WTC11 (cell line): ENCODE measurements at regions not wholly inside any gene's neighbourhood (a gene's known extent, or its start where the extent isn't known, plus 50 kb on each side); places are given as distances from the start of the nearest gene placed in this dataset.

Experiments
- ATAC-seq: fragments of 200-7000 bp; cut with Tn5 transposase; 2 replicates; pipeline ENCODE4 v1.10.0; 2021; ENCODE audit warnings: mild to moderate bottlenecking, moderate library complexity
- CTCF ChIA-PET: fragments of 300-600 bp; sonication (Branson Sonifier 250); formaldehyde crosslinking; loops from one replicate; lab custom pipeline; 2021; ENCODE audit warnings: antibody characterized with exemption; lab: Charles Lee
- POLR2A ChIA-PET: fragments of 350-600 bp; sonication (Branson Sonifier 250); formaldehyde crosslinking; loops from one replicate; lab custom pipeline; 2021; ENCODE audit warnings: antibody characterized with exemption; lab: Charles Lee
- DNase-seq: peaks from one replicate; pipeline ENCODE4 v3.0.0; 2021; ENCODE audit warnings: low spot score
- H3K27ac Mint-ChIP-seq: 2 replicates; pipeline ENCODE4 v1.8.0; 2021; ENCODE audit warnings: mixed read lengths
- H3K27me3 Mint-ChIP-seq: 2 replicates; pipeline ENCODE4 v1.8.0; 2021; ENCODE audit warnings: low read depth, mild to moderate bottlenecking, moderate library complexity, mixed read lengths
- H3K36me3 Mint-ChIP-seq: 2 replicates; pipeline ENCODE4 v1.8.0; 2021; ENCODE audit warnings: mixed read lengths
- H3K4me1 Mint-ChIP-seq: 2 replicates; pipeline ENCODE4 v1.8.0; 2022; ENCODE audit warnings: mixed read lengths
- H3K4me3 Mint-ChIP-seq: 2 replicates; pipeline ENCODE4 v1.8.0; 2021; ENCODE audit warnings: mild to moderate bottlenecking, moderate library complexity, mixed read lengths
- H3K9me3 Mint-ChIP-seq: 2 replicates; pipeline ENCODE4 v1.8.0; 2021; ENCODE audit warnings: mixed read lengths
- CREB1 ChIP-seq: sonication (generic); formaldehyde crosslinking; IDR thresholded peaks from 2 replicates; pipeline ENCODE4 v1.8.0; 2023; ENCODE audit warnings: mild to moderate bottlenecking, missing genetic modification reagents
- EMX1 ChIP-seq: fragments of 250-450 bp; sonication (Bioruptor Pico); IDR thresholded peaks from 2 replicates; pipeline ENCODE4 v1.8.0; 2021; ENCODE audit warnings: mild to moderate bottlenecking
- ETV6 ChIP-seq: sonication (generic); formaldehyde crosslinking; IDR thresholded peaks from 2 replicates; pipeline ENCODE4 v1.8.1; 2022; ENCODE audit warnings: mild to moderate bottlenecking, missing genetic modification reagents
- IRF2 ChIP-seq: sonication (generic); formaldehyde crosslinking; IDR thresholded peaks from 2 replicates; pipeline ENCODE4 v1.8.0; 2022; ENCODE audit warnings: low read depth, missing genetic modification reagents, borderline replicate concordance
- JUN ChIP-seq: sonication (generic); formaldehyde crosslinking; IDR thresholded peaks from 2 replicates; pipeline ENCODE4 v1.8.0; 2023; ENCODE audit warnings: mild to moderate bottlenecking, missing genetic modification reagents
- KAT7 ChIP-seq: sonication (generic); formaldehyde crosslinking; IDR thresholded peaks from 2 replicates; pipeline ENCODE4 v1.8.1; 2023; ENCODE audit warnings: missing genetic modification reagents, mild to moderate bottlenecking, borderline replicate concordance
- MXD4 ChIP-seq: fragments of 250-450 bp; sonication (Bioruptor Pico); IDR thresholded peaks from 2 replicates; pipeline ENCODE4 v1.8.0; 2021; ENCODE audit warnings: mild to moderate bottlenecking, moderate library complexity, borderline replicate concordance
- MYBL2 ChIP-seq: sonication (generic); formaldehyde crosslinking; IDR thresholded peaks from 2 replicates; pipeline ENCODE4 v1.8.1; 2023; ENCODE audit warnings: mild to moderate bottlenecking, moderate library complexity, missing genetic modification reagents
- NFE2L1 ChIP-seq: sonication (generic); formaldehyde crosslinking; IDR thresholded peaks from 2 replicates; pipeline ENCODE4 v1.8.1; 2023; ENCODE audit warnings: missing genetic modification reagents
- NR1H2 ChIP-seq: sonication (generic); formaldehyde crosslinking; IDR thresholded peaks from 2 replicates; pipeline ENCODE4 v1.9.0; 2021; ENCODE audit warnings: mild to moderate bottlenecking, moderate library complexity, missing genetic modification reagents
- ZNF121 ChIP-seq: sonication (generic); formaldehyde crosslinking; IDR thresholded peaks from 2 replicates; pipeline ENCODE4 v1.8.0; 2023; ENCODE audit warnings: missing genetic modification reagents
- ZNF396 ChIP-seq: fragments of 250-450 bp; sonication (Bioruptor Pico); IDR thresholded peaks from 2 replicates; pipeline ENCODE4 v1.8.0; 2021; ENCODE audit warnings: mild to moderate bottlenecking, moderate library complexity, borderline replicate concordance
- ZNF416 ChIP-seq: fragments of 250-450 bp; sonication (Bioruptor Pico); IDR thresholded peaks from 2 replicates; pipeline ENCODE4 v1.9.0; 2021; ENCODE audit warnings: mild to moderate bottlenecking, inconsistent platforms
- ZNF423 ChIP-seq: fragments of 250-450 bp; sonication (Bioruptor Pico); IDR thresholded peaks from 2 replicates; pipeline ENCODE4 v2.1.2; 2022; ENCODE audit warnings: mild to moderate bottlenecking, moderate library complexity
- TF ChIP-seq, protein P1 (sequence below): fragments of 250-450 bp; sonication (Bioruptor Pico); IDR thresholded peaks from 2 replicates; pipeline ENCODE4 v1.9.0; 2021; ENCODE audit warnings: mild to moderate bottlenecking, borderline replicate concordance
- TF ChIP-seq, protein P2 (sequence below): sonication (generic); formaldehyde crosslinking; IDR thresholded peaks from 2 replicates; pipeline ENCODE4 v1.8.0; 2022; ENCODE audit warnings: mild to moderate bottlenecking, missing genetic modification reagents
- TF ChIP-seq, protein P3 (sequence below): fragments of 250-450 bp; sonication (Bioruptor Pico); IDR thresholded peaks from 2 replicates; pipeline ENCODE4 v1.9.0; 2021; ENCODE audit warnings: moderate library complexity, mild to moderate bottlenecking, inconsistent platforms, borderline replicate concordance
- TF ChIP-seq, protein P4 (sequence below): sonication (generic); formaldehyde crosslinking; IDR thresholded peaks from 2 replicates; pipeline ENCODE4 v1.8.0; 2022; ENCODE audit warnings: mild to moderate bottlenecking, missing genetic modification reagents
- TF ChIP-seq, protein P5 (sequence below): sonication (generic); formaldehyde crosslinking; IDR thresholded peaks from 2 replicates; pipeline ENCODE4 v1.8.1; 2022; ENCODE audit warnings: missing genetic modification reagents, borderline replicate concordance
- TF ChIP-seq, protein P6 (sequence below): sonication (generic); formaldehyde crosslinking; IDR thresholded peaks from 2 replicates; pipeline ENCODE4 v1.8.1; 2023; ENCODE audit warnings: mild to moderate bottlenecking, missing genetic modification reagents, moderate library complexity
- TF ChIP-seq, protein P7 (sequence below): sonication (generic); formaldehyde crosslinking; IDR thresholded peaks from 2 replicates; pipeline ENCODE4 v1.8.1; 2023; ENCODE audit warnings: mild to moderate bottlenecking, moderate library complexity, missing genetic modification reagents
- TF ChIP-seq, protein P8 (sequence below): sonication (generic); formaldehyde crosslinking; IDR thresholded peaks from 2 replicates; pipeline ENCODE4 v1.8.1; 2023; ENCODE audit warnings: mild to moderate bottlenecking, missing genetic modification reagents

DNA sequence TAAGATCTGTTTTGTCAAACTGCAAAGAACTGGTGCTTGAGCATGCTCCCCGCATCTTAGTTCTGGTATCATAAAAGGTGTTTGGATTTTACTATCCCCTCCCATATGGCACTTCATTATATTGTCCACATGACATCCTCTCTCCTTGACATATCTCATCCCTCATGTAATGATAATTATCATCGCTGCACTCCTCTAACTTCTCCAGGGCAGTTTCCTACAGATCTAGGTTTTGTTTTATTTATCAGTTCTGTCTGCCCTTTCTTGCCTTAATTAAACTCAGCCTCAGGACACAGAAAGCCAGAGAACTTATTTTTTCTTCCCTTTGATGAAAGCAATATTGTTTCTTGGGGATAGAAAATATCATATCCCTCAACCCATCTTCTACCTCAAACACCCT, 129.6 kb upstream of the DDX18 start (continued):
- TF ChIP-seq, protein P1, sequence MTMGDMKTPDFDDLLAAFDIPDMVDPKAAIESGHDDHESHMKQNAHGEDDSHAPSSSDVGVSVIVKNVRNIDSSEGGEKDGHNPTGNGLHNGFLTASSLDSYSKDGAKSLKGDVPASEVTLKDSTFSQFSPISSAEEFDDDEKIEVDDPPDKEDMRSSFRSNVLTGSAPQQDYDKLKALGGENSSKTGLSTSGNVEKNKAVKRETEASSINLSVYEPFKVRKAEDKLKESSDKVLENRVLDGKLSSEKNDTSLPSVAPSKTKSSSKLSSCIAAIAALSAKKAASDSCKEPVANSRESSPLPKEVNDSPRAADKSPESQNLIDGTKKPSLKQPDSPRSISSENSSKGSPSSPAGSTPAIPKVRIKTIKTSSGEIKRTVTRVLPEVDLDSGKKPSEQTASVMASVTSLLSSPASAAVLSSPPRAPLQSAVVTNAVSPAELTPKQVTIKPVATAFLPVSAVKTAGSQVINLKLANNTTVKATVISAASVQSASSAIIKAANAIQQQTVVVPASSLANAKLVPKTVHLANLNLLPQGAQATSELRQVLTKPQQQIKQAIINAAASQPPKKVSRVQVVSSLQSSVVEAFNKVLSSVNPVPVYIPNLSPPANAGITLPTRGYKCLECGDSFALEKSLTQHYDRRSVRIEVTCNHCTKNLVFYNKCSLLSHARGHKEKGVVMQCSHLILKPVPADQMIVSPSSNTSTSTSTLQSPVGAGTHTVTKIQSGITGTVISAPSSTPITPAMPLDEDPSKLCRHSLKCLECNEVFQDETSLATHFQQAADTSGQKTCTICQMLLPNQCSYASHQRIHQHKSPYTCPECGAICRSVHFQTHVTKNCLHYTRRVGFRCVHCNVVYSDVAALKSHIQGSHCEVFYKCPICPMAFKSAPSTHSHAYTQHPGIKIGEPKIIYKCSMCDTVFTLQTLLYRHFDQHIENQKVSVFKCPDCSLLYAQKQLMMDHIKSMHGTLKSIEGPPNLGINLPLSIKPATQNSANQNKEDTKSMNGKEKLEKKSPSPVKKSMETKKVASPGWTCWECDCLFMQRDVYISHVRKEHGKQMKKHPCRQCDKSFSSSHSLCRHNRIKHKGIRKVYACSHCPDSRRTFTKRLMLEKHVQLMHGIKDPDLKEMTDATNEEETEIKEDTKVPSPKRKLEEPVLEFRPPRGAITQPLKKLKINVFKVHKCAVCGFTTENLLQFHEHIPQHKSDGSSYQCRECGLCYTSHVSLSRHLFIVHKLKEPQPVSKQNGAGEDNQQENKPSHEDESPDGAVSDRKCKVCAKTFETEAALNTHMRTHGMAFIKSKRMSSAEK (CRISPR knock-in tag), result no peak
- no peak for TF ChIP-seq ETV6 (CRISPR knock-in tag)
- TF ChIP-seq ZNF416 (CRISPR knock-in tag), result no peak
- no peak for TF ChIP-seq JUN (CRISPR knock-in tag)
- TF ChIP-seq CREB1 (CRISPR knock-in tag), result no peak
- TF ChIP-seq, protein P2, sequence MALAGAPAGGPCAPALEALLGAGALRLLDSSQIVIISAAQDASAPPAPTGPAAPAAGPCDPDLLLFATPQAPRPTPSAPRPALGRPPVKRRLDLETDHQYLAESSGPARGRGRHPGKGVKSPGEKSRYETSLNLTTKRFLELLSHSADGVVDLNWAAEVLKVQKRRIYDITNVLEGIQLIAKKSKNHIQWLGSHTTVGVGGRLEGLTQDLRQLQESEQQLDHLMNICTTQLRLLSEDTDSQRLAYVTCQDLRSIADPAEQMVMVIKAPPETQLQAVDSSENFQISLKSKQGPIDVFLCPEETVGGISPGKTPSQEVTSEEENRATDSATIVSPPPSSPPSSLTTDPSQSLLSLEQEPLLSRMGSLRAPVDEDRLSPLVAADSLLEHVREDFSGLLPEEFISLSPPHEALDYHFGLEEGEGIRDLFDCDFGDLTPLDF (CRISPR knock-in tag), result no peak
- TF ChIP-seq ZNF121 (CRISPR knock-in tag), result no peak
- TF ChIP-seq, protein P3, sequence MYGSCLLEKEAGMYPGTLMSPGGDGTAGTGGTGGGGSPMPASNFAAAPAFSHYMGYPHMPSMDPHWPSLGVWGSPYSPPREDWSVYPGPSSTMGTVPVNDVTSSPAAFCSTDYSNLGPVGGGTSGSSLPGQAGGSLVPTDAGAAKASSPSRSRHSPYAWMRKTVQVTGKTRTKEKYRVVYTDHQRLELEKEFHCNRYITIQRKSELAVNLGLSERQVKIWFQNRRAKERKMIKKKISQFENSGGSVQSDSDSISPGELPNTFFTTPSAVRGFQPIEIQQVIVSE (CRISPR knock-in tag), result no peak
- TF ChIP-seq, protein P4, sequence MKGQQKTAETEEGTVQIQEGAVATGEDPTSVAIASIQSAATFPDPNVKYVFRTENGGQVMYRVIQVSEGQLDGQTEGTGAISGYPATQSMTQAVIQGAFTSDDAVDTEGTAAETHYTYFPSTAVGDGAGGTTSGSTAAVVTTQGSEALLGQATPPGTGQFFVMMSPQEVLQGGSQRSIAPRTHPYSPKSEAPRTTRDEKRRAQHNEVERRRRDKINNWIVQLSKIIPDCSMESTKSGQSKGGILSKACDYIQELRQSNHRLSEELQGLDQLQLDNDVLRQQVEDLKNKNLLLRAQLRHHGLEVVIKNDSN (CRISPR knock-in tag), result no peak
- TF ChIP-seq KAT7, result no peak
- no peak for TF ChIP-seq NFE2L1 (CRISPR knock-in tag)
- no peak for TF ChIP-seq IRF2 (CRISPR knock-in tag)

DNA sequence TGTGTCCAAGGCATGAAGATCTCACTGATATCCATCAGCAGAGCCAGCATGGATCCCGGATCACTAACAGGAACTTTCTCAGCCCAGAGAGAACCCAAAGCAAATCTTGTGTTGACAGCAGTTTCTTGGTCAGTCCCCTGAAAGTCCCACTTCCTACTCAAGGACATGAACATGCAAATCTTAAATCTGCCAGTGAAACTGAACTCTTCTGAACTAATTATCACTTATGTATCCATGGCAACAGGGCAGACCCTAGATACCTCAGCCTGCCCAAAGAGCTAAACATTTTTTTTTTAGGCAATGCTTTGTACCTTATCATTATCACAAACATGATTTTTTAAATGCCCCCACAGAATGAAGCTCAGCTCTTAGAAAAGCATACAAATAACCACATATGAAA, 127.8 kb upstream of the DDX18 start:
- no peak for ATAC-seq
- Mint-ChIP-seq H3K4me3 (no peak overlapping the region), H3K9me3 (peaks cover 1% of the 10 kb centered on the region; the same call in 1 of the 2 replicates), H3K27ac (no peak overlapping the region), H3K36me3 (no peaks in the 10 kb centered on the region), H3K4me1 (peaks cover 8% of the 10 kb centered on the region; the same call in 1 of the 2 replicates), H3K27me3 (no peaks in the 10 kb centered on the region)
- ChIA-PET CTCF (no interaction called here), POLR2A (no interaction called here)
- DNase-seq, result no peak
- TF ChIP-seq ZNF423 (CRISPR knock-in tag) (no peak), EMX1 (no peak), NFE2L1 (CRISPR knock-in tag) (no peak), MXD4 (CRISPR knock-in tag) (no peak), ETV6 (CRISPR knock-in tag) (no peak), MYBL2 (CRISPR knock-in tag) (no peak), NR1H2 (CRISPR knock-in tag) (no peak), ZNF396 (CRISPR knock-in tag) (no peak)
- TF ChIP-seq, protein P5, sequence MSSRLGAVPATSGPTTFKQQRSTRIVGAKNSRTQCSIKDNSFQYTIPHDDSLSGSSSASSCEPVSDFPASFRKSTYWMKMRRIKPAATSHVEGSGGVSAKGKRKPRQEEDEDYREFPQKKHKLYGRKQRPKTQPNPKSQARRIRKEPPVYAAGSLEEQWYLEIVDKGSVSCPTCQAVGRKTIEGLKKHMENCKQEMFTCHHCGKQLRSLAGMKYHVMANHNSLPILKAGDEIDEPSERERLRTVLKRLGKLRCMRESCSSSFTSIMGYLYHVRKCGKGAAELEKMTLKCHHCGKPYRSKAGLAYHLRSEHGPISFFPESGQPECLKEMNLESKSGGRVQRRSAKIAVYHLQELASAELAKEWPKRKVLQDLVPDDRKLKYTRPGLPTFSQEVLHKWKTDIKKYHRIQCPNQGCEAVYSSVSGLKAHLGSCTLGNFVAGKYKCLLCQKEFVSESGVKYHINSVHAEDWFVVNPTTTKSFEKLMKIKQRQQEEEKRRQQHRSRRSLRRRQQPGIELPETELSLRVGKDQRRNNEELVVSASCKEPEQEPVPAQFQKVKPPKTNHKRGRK, result no peak
- TF ChIP-seq, protein P6, sequence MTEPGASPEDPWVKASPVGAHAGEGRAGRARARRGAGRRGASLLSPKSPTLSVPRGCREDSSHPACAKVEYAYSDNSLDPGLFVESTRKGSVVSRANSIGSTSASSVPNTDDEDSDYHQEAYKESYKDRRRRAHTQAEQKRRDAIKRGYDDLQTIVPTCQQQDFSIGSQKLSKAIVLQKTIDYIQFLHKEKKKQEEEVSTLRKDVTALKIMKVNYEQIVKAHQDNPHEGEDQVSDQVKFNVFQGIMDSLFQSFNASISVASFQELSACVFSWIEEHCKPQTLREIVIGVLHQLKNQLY, result no peak
- TF ChIP-seq, protein P2 (CRISPR knock-in tag), result no peak
- TF ChIP-seq, protein P7, sequence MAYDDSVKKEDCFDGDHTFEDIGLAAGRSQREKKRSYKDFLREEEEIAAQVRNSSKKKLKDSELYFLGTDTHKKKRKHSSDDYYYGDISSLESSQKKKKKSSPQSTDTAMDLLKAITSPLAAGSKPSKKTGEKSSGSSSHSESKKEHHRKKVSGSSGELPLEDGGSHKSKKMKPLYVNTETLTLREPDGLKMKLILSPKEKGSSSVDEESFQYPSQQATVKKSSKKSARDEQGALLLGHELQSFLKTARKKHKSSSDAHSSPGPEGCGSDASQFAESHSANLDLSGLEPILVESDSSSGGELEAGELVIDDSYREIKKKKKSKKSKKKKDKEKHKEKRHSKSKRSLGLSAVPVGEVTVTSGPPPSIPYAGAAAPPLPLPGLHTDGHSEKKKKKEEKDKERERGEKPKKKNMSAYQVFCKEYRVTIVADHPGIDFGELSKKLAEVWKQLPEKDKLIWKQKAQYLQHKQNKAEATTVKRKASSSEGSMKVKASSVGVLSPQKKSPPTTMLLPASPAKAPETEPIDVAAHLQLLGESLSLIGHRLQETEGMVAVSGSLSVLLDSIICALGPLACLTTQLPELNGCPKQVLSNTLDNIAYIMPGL (CRISPR knock-in tag), result no peak
- TF ChIP-seq, protein P8, sequence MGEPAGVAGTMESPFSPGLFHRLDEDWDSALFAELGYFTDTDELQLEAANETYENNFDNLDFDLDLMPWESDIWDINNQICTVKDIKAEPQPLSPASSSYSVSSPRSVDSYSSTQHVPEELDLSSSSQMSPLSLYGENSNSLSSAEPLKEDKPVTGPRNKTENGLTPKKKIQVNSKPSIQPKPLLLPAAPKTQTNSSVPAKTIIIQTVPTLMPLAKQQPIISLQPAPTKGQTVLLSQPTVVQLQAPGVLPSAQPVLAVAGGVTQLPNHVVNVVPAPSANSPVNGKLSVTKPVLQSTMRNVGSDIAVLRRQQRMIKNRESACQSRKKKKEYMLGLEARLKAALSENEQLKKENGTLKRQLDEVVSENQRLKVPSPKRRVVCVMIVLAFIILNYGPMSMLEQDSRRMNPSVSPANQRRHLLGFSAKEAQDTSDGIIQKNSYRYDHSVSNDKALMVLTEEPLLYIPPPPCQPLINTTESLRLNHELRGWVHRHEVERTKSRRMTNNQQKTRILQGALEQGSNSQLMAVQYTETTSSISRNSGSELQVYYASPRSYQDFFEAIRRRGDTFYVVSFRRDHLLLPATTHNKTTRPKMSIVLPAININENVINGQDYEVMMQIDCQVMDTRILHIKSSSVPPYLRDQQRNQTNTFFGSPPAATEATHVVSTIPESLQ (CRISPR knock-in tag), result no peak
